Cardiac muscle cell (in vitro differentiated cells and primary cell): ENCODE measurements at regions not wholly inside any gene's neighbourhood (a gene's known extent, or its start where the extent isn't known, plus 50 kb on each side); places are given as distances from the start of the nearest gene placed in this dataset.

Experiments
- DNase-seq, 2 donors: peaks; one replicate each; pipeline versions ENCODE4 v3.0.0 to v3.0.0-alpha.2; 2010 to 2017; ENCODE audit warnings: low read depth in 1 of 2, low spot score in 1 of 2
- H3K27ac ChIP-seq: fragments of 200-600 bp; sonication (generic); 2 replicates; pipeline ENCODE4 v1.5.1; 2016
- H3K27me3 ChIP-seq: fragments of 200-600 bp; sonication (generic); 2 replicates; pipeline ENCODE4 v1.6.0; 2016; ENCODE audit warnings: control low read depth
- H3K36me3 ChIP-seq: fragments of 200-600 bp; sonication (generic); 2 replicates; pipeline ENCODE4 v1.5.1; 2016; ENCODE audit warnings: control low read depth
- H3K4me1 ChIP-seq: fragments of 200-600 bp; sonication (generic); 2 replicates; pipeline ENCODE4 v1.8.1; 2017; ENCODE audit warnings: low read depth, mild to moderate bottlenecking, mixed run types
- H3K4me3 ChIP-seq: fragments of 200-600 bp; sonication (generic); 2 replicates; pipeline ENCODE4 v1.5.1; 2016; ENCODE audit warnings: mild to moderate bottlenecking
- H3K9me3 ChIP-seq: fragments of 200-600 bp; sonication (generic); 2 replicates; pipeline ENCODE4 v1.5.1; 2017; ENCODE audit warnings: low read depth, mild to moderate bottlenecking, control low read depth
- TF ChIP-seq, protein P1 (sequence below): IDR thresholded peaks from 2 replicates; pipeline ENCODE4 v1.5.1; 2012; ENCODE audit warnings: low read depth, mild to moderate bottlenecking, low read length

DNA sequence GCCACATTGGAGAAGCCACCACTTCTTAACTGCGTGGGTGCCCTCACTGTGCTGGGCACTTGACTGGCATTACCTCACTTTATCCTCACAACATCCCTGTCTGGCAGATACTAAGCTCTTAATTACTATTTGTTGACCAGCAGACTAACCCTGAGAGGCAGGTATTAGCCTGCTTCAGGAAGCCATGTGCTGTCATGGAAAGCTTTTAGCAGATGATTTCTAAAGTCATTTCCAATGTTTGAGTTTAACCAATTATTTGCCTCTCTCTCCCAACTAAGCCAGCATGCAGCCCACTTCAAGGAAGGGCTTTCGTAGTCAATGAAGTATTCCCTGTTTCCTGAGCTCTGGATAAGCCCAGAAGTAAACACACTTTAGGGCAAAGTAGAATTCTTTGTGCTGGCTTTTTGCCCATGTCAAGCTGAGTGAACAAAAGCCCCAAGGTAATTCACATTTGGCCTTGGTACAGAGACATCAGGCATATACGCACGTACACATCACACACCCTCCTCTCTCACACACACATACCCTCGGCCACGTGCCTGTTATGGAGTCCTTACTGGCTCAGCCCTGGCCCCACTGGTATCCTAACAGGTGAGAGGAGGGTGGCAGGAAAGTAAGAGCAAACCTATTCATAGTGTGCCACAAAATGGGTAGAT is 108.6 kb downstream of the C1D start:
- no peaks in the 10 kb centered on the region for H3K27me3 ChIP-seq
- H3K4me3 ChIP-seq = no peak overlapping the region
- H3K27ac ChIP-seq = no peak overlapping the region
- no peaks in the 10 kb centered on the region for H3K9me3 ChIP-seq
- TF ChIP-seq, protein P1, sequence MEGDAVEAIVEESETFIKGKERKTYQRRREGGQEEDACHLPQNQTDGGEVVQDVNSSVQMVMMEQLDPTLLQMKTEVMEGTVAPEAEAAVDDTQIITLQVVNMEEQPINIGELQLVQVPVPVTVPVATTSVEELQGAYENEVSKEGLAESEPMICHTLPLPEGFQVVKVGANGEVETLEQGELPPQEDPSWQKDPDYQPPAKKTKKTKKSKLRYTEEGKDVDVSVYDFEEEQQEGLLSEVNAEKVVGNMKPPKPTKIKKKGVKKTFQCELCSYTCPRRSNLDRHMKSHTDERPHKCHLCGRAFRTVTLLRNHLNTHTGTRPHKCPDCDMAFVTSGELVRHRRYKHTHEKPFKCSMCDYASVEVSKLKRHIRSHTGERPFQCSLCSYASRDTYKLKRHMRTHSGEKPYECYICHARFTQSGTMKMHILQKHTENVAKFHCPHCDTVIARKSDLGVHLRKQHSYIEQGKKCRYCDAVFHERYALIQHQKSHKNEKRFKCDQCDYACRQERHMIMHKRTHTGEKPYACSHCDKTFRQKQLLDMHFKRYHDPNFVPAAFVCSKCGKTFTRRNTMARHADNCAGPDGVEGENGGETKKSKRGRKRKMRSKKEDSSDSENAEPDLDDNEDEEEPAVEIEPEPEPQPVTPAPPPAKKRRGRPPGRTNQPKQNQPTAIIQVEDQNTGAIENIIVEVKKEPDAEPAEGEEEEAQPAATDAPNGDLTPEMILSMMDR = no peak
- H3K4me1 ChIP-seq = no peaks in the 10 kb centered on the region
- DNase-seq = no peak
- no peaks in the 10 kb centered on the region for H3K36me3 ChIP-seq

DNA sequence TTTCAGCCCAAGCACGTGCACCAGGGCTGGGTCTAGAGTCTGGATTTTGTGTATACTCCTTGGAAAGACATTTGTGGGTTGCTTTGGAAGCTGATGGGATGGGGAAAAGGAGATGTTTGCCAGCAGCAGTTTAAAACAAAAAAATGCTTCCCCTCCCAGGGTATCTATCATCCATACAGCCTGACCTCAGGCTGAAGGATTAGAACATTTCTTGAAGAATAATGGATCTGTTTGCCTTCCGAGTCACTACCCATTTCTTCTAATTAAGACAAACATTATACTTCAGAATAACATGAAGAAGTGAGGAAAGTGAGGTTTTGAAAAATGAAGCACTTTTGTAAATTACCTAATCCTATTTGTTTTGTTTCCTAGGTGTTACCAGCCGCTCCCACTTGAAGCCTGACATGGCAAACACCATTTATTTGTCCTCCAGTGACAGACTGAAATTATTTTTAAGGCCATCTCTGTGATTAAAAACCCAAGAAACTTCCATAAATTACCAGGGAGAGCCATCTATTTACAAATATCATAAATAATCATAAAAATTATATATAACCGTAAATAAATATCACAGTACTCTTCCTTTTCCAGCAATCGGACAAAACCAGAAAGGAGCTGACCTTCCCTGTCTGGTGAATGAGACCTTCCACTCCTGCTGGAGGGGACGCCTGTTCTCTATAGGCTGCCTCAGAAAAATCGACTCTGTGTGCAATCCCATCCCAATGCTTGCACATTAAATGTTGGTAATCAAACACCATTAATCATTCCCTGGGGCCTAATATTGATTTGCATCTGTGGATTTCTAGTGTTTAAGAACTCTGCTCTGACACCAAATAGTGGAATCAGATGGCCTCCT is 106.8 kb downstream of the C1D start:
- H3K36me3 ChIP-seq = no peaks in the 10 kb centered on the region
- H3K9me3 ChIP-seq = no peaks in the 10 kb centered on the region
- no peaks in the 10 kb centered on the region for H3K4me1 ChIP-seq
- no peak overlapping the region for H3K27ac ChIP-seq
- no peak for DNase-seq
- H3K4me3 ChIP-seq = no peak overlapping the region
- no peaks in the 10 kb centered on the region for H3K27me3 ChIP-seq
- TF ChIP-seq, protein P1 = no peak

DNA sequence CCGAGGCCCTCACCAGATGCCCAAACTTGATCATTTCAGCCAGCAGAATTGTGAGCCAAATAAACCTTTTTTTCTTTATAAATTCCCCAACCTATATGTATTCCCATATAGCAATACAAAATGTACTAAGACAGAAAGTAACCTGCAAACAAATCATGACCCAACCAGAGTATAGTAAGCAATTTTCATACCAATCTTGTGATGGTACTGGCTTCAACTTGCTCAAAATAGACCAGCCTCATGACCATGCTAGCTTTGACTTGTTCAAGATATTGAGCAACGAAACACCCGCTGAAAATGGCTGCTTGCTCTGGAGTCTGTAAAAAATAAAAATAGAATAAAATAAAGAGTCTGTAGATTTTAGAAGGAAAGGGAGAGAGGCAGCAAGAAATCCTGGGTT is 97.6 kb downstream of the C1D start:
- no peak overlapping the region for H3K4me3 ChIP-seq
- no peak for DNase-seq

GRCh38 chr2:67970071-67970470 is 92.7 kb downstream of the C1D start:
- Histone ChIP-seq H3K4me1 (no peaks in the 10 kb centered on the region), H3K4me3 (no peak overlapping the region), H3K27ac (no peak overlapping the region), H3K36me3 (no peaks in the 10 kb centered on the region), H3K9me3 (no peaks in the 10 kb centered on the region), H3K27me3 (no peaks in the 10 kb centered on the region)
- no peak for DNase-seq
- TF ChIP-seq, protein P1 = no peak

More for the DNA sequence above, 97.6 kb downstream of the C1D start:
- Histone ChIP-seq H3K27me3 (no peaks in the 10 kb centered on the region), H3K36me3 (no peaks in the 10 kb centered on the region), H3K4me1 (no peaks in the 10 kb centered on the region), H3K9me3 (no peaks in the 10 kb centered on the region), H3K27ac (no peak overlapping the region)
- TF ChIP-seq, protein P1 = no peak

GRCh38 chr2:67970542-67970941 is 92.3 kb downstream of the C1D start:
- no peak for DNase-seq
- no peaks in the 10 kb centered on the region for H3K4me1 ChIP-seq
- no peaks in the 10 kb centered on the region for H3K27me3 ChIP-seq
- no peak overlapping the region for H3K4me3 ChIP-seq
- no peaks in the 10 kb centered on the region for H3K9me3 ChIP-seq
- no peak overlapping the region for H3K27ac ChIP-seq
- TF ChIP-seq, protein P1 = no peak
- no peaks in the 10 kb centered on the region for H3K36me3 ChIP-seq
